H9 (cell line): ENCODE measurements at regions not wholly inside any gene's neighbourhood (a gene's known extent, or its start where the extent isn't known, plus 50 kb on each side); places are given as distances from the start of the nearest gene placed in this dataset.
A peak's percentile ranks its signal among the peaks of the same experiment; 100 is the strongest.

Experiments used
- DNase-seq: peaks from one replicate; pipeline ENCODE4 v3.0.0-alpha.2; 2017
- H2AFZ ChIP-seq: one replicate; pipeline ENCODE4 v1.6.1; 2013; ENCODE audit warnings: mild to moderate bottlenecking, low read length, control low read depth, moderate library complexity
- H2AK5ac ChIP-seq: 2 replicates; pipeline ENCODE4 v1.6.1; 2013; ENCODE audit warnings: low read length, control low read depth, mixed read lengths; ENCODE audit not compliant: insufficient read length
- H2BK120ac ChIP-seq: one replicate; pipeline ENCODE4 v1.6.1; 2013; ENCODE audit warnings: low read depth, mild to moderate bottlenecking, low read length, control low read depth, inconsistent platforms; ENCODE audit not compliant: poor library complexity, severe bottlenecking
- H2BK12ac ChIP-seq: 2 replicates; pipeline ENCODE4 v1.6.1; 2013; ENCODE audit warnings: low read length, control low read depth, mixed read lengths, low read depth; ENCODE audit not compliant: insufficient read length
- H2BK15ac ChIP-seq: 2 replicates; pipeline ENCODE4 v1.6.1; 2013; ENCODE audit warnings: low read depth, low read length, control low read depth
- H2BK20ac ChIP-seq: one replicate; pipeline ENCODE4 v1.6.1; 2013; ENCODE audit warnings: low read depth, mild to moderate bottlenecking, low read length, control low read depth, inconsistent platforms; ENCODE audit not compliant: poor library complexity, severe bottlenecking
- H2BK5ac ChIP-seq: 2 replicates; pipeline ENCODE4 v1.6.1; 2013; ENCODE audit warnings: low read length, control low read depth, mixed read lengths; ENCODE audit not compliant: insufficient read length
- H3K14ac ChIP-seq: 2 replicates; pipeline ENCODE4 v1.6.1; 2013; ENCODE audit warnings: low read length, control low read depth; ENCODE audit not compliant: insufficient read depth
- H3K18ac ChIP-seq: 2 replicates; pipeline ENCODE4 v1.6.1; 2013; ENCODE audit warnings: low read depth, mild to moderate bottlenecking, mixed read lengths, low read length, control low read depth; ENCODE audit not compliant: insufficient read length
- H3K23ac ChIP-seq: 2 replicates; pipeline ENCODE4 v1.6.1; 2013; ENCODE audit warnings: low read length, control low read depth, mixed read lengths, low read depth; ENCODE audit not compliant: insufficient read length
- H3K23me2 ChIP-seq: 2 replicates; pipeline ENCODE4 v1.6.1; 2013; ENCODE audit warnings: low read depth, mild to moderate bottlenecking, mixed read lengths, low read length, control low read depth; ENCODE audit not compliant: insufficient read length, poor library complexity, severe bottlenecking
- H3K27ac ChIP-seq: 2 replicates; pipeline ENCODE4 v1.5.1; 2013; ENCODE audit warnings: low read length, control low read depth, mixed read lengths, low read depth; ENCODE audit not compliant: insufficient read length
- H3K27me3 ChIP-seq: 2 replicates; pipeline ENCODE4 v1.6.1; 2013; ENCODE audit warnings: low read length, control low read depth, inconsistent platforms; ENCODE audit not compliant: insufficient read depth
- H3K4ac ChIP-seq: 2 replicates; pipeline ENCODE4 v1.6.1; 2013; ENCODE audit warnings: low read depth, mild to moderate bottlenecking, control low read depth, inconsistent platforms, low read length, moderate library complexity
- H3K4me1 ChIP-seq: 2 replicates; pipeline ENCODE4 v1.6.1; 2013; ENCODE audit warnings: low read length, control low read depth, inconsistent platforms; ENCODE audit not compliant: insufficient read depth
- H3K4me2 ChIP-seq: 2 replicates; pipeline ENCODE4 v1.6.1; 2013; ENCODE audit warnings: low read length, control low read depth, mixed read lengths; ENCODE audit not compliant: insufficient read length, insufficient read depth
- H3K56ac ChIP-seq: 2 replicates; pipeline ENCODE4 v1.6.1; 2013; ENCODE audit warnings: low read depth, mild to moderate bottlenecking, mixed read lengths, low read length, control low read depth; ENCODE audit not compliant: insufficient read length
- H3K79me1 ChIP-seq: 2 replicates; pipeline ENCODE4 v1.6.1; 2013; ENCODE audit warnings: low read depth, mild to moderate bottlenecking, moderate library complexity, low read length, control low read depth, inconsistent platforms; ENCODE audit not compliant: insufficient read depth, poor library complexity, severe bottlenecking
- H3K79me2 ChIP-seq: 2 replicates; pipeline ENCODE4 v1.6.1; 2013; ENCODE audit warnings: low read length, control low read depth, inconsistent platforms; ENCODE audit not compliant: insufficient read depth
- H3K9ac ChIP-seq: 2 replicates; pipeline ENCODE4 v1.6.1; 2013; ENCODE audit warnings: low read length, control low read depth, mixed read lengths; ENCODE audit not compliant: insufficient read length; ENCODE audit errors: extremely low read depth
- H3K9me3 ChIP-seq: one replicate; pipeline ENCODE4 v1.6.1; 2013; ENCODE audit warnings: low read depth, low read length, inconsistent platforms; ENCODE audit not compliant: control insufficient read depth
- H3T11ph ChIP-seq: one replicate; pipeline ENCODE4 v1.6.1; 2013; ENCODE audit warnings: mild to moderate bottlenecking, low read length, control low read depth, inconsistent platforms
- H4K20me1 ChIP-seq: one replicate; pipeline ENCODE4 v1.6.1; 2013; ENCODE audit not compliant: control insufficient read depth, insufficient read length, insufficient read depth
- H4K5ac ChIP-seq: 2 replicates; pipeline ENCODE4 v1.6.1; 2013; ENCODE audit warnings: low read depth, mild to moderate bottlenecking, mixed read lengths, low read length, control low read depth; ENCODE audit not compliant: insufficient read length
- H4K8ac ChIP-seq: replicated peaks from 2 replicates; pipeline ENCODE4 v1.6.1; 2013; ENCODE audit warnings: low read length, control low read depth, mixed read lengths, low read depth; ENCODE audit not compliant: insufficient read length
- H4K91ac ChIP-seq: 2 replicates; pipeline ENCODE4 v1.6.1; 2013; ENCODE audit warnings: low read depth, mild to moderate bottlenecking, moderate library complexity, mixed read lengths, low read length, control low read depth; ENCODE audit not compliant: insufficient read length
- H3K27ac Mint-ChIP-seq, 3 experiments: 2 replicates in 2 of 3; 3 replicates in 1 of 3; pipeline ENCODE4 v1.8.0; 2020 to 2021; ENCODE audit warnings: mixed read lengths in 3 of 3, mild to moderate bottlenecking in 1 of 3, moderate library complexity in 1 of 3
- H3K27me3 Mint-ChIP-seq: 2 replicates; pipeline ENCODE4 v1.8.0; 2021; ENCODE audit warnings: low read depth, mild to moderate bottlenecking, moderate library complexity, mixed read lengths
- H3K36me3 Mint-ChIP-seq, 3 experiments: 2 replicates in 2 of 3; 3 replicates in 1 of 3; pipeline ENCODE4 v1.8.0; 2020 to 2021; ENCODE audit warnings: low read depth in 3 of 3, mixed read lengths in 3 of 3; ENCODE audit not compliant: insufficient read depth in 1 of 3
- H3K4me1 Mint-ChIP-seq, 2 experiments: 2 replicates each; pipeline ENCODE4 v1.8.0; 2020; ENCODE audit warnings: mixed read lengths in 2 of 2
- H3K4me3 Mint-ChIP-seq, 2 experiments: 2 replicates in 1 of 2; 3 replicates in 1 of 2; pipeline ENCODE4 v1.8.0; 2020 to 2021; ENCODE audit warnings: mild to moderate bottlenecking in 2 of 2, mixed read lengths in 2 of 2, moderate library complexity in 1 of 2
- H3K9me3 Mint-ChIP-seq, 2 experiments: 2 replicates in 1 of 2; 3 replicates in 1 of 2; pipeline ENCODE4 v1.8.0; 2020; ENCODE audit warnings: mild to moderate bottlenecking in 2 of 2, mixed read lengths in 2 of 2, moderate library complexity in 1 of 2
- CTCF ChIP-seq: fragments of 200-600 bp; sonication (generic); conservative IDR thresholded peaks from 3 replicates; pipeline ENCODE4 v1.8.0; 2021; ENCODE audit warnings: antibody characterized with exemption, mild to moderate bottlenecking
- WGBS: extraction: QIAGEN DNeasy Blood & Tissue Kit; methylation state at CpG from one replicate; pipeline ENCODE4 v1.1.7; 2013; ENCODE audit warnings: missing lambda C conversion rate, low lambda C conversion rate, mixed read lengths; ENCODE audit not compliant: insufficient read length; ENCODE audit errors: extremely low coverage; 5-methylcytosine and 5-hydroxymethylcytosine counted together

DNA sequence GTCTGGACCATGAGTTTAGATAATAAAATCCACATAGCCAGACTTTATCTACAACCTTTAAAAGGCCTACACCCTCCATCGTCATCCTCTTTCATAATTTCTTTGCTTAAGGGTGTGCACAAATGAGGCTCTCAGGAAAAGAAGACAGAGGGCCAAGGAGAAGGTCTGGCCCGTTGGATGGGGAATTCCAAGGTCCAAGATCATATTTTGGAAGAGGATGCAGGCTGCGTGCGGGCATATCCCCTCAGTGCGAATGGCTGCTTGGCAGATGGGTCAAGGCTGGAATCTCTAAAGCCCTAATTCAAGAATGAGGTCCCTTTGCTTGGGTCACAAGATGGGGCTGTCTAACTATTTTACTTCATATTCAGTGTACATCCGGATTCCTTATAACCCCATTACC lies 782.2 kb upstream of the NCAM2 start:
- H3K27me3 Mint-ChIP-seq = no peaks in the 10 kb centered on the region
- H4K8ac ChIP-seq = no peak overlapping the region
- no peak overlapping the region for H2BK5ac ChIP-seq
- H3K23me2 ChIP-seq = no peaks in the 10 kb centered on the region
- peak overlapping the region; percentile 41 for H4K5ac ChIP-seq
- H3K9me3 Mint-ChIP-seq = peaks cover 0 to 4% of the 10 kb centered on the region in 2 experiments; a peak in 2 of 5 replicates
- H3K4me2 ChIP-seq = no peak overlapping the region
- H2AK5ac ChIP-seq = no peak overlapping the region
- H3K79me1 ChIP-seq = no peaks in the 10 kb centered on the region
- H2BK120ac ChIP-seq = no peak overlapping the region
- H4K20me1 ChIP-seq = no peaks in the 10 kb centered on the region
- H3K4me3 Mint-ChIP-seq = no peak overlapping the region
- no peaks in the 10 kb centered on the region for H3K4me1 Mint-ChIP-seq
- H2AFZ ChIP-seq = no peak overlapping the region
- H2BK20ac ChIP-seq = no peak overlapping the region
- no peak overlapping the region for H3K27ac ChIP-seq
- no peaks in the 10 kb centered on the region for H3K79me2 ChIP-seq
- no peaks in the 10 kb centered on the region for H3K9me3 ChIP-seq
- H3T11ph ChIP-seq = no peak overlapping the region
- no peak for DNase-seq
- no peak overlapping the region for H3K9ac ChIP-seq
- no peak for TF ChIP-seq CTCF
- H2BK12ac ChIP-seq = no peak overlapping the region
- no peak overlapping the region for H3K4ac ChIP-seq
- no peaks in the 10 kb centered on the region for H3K27me3 ChIP-seq
- no CpG with 5 or more reads among the region's 6 CpGs for WGBS
- no peak overlapping the region for H3K14ac ChIP-seq
- no peak overlapping the region for H2BK15ac ChIP-seq
- no peak overlapping the region for H3K27ac Mint-ChIP-seq
- peaks cover 0 to 7% (median 0%) of the 10 kb centered on the region in 3 experiments; a peak in 2 of 7 replicates for H3K36me3 Mint-ChIP-seq
- no peaks in the 10 kb centered on the region for H3K4me1 ChIP-seq
- no peak overlapping the region for H3K56ac ChIP-seq
- H3K23ac ChIP-seq = no peak overlapping the region
- H3K18ac ChIP-seq = no peak overlapping the region
- no peak overlapping the region for H4K91ac ChIP-seq
